ENCODE measurements at regions not wholly inside any gene's neighbourhood (a gene's known extent, or its start where the extent isn't known, plus 50 kb on each side); places are given as distances from the start of the nearest gene placed in this dataset.

DNA sequence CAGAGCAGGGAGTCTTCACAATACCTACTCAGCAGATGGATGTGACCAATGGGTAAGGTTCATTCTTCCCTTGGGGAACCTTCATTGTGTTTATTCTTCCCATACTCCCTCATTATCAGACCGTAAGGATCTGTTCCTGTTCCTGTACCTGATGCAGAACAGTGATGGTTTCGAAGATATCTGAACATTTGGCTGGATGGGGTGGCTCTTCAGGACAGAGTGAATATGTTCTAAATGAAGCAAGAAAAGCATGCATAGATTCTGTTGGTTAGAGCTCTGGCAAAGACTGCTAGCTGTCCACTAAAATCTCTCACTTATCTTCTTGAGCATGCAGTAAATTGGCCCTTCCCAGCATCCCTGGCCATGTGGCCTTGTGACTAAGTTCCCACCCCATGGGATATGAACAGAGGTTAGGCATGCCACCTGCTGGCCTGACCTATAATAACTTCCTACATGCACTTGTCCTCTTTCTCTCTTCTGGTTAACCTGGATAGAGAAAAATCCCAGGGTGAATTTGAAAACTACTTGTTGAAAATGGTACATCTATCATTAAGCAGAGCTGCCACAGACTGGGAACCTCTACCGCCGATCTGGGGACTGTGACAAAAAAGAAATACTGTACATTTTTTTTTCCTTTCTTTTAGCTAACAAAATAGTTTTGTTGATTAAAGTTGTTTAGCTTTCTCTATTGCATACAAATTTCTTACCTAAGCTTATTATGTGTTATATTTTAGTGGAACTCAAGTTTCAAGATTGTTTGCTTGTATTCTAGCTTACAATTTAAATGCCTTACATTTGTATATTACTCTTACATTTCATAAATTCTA, 60.0 kb upstream of the BANK1 start:
- Histone ChIP-seq H3K36me3 (ENCODE audit: control insufficient read depth, insufficient read depth, low read length) (no peaks in the 10 kb centered on the region), H3K27ac (no peak overlapping the region), H2AFZ (no peak overlapping the region), H3K27me3 (ENCODE audit: control insufficient read depth, insufficient read depth, low read length) (no peaks in the 10 kb centered on the region), H3K4me1 (no peaks in the 10 kb centered on the region), H3K79me2 (no peaks in the 10 kb centered on the region), H3K9me3 (ENCODE audit: control insufficient read depth, low read length) (no peaks in the 10 kb centered on the region), H3K4me2 (ENCODE audit: low read length) (no peak overlapping the region), H3K9ac (no peak overlapping the region), H3K4me3 (ENCODE audit: low read depth, low read length) (no peak overlapping the region)
- TF ChIP-seq, protein P1, sequence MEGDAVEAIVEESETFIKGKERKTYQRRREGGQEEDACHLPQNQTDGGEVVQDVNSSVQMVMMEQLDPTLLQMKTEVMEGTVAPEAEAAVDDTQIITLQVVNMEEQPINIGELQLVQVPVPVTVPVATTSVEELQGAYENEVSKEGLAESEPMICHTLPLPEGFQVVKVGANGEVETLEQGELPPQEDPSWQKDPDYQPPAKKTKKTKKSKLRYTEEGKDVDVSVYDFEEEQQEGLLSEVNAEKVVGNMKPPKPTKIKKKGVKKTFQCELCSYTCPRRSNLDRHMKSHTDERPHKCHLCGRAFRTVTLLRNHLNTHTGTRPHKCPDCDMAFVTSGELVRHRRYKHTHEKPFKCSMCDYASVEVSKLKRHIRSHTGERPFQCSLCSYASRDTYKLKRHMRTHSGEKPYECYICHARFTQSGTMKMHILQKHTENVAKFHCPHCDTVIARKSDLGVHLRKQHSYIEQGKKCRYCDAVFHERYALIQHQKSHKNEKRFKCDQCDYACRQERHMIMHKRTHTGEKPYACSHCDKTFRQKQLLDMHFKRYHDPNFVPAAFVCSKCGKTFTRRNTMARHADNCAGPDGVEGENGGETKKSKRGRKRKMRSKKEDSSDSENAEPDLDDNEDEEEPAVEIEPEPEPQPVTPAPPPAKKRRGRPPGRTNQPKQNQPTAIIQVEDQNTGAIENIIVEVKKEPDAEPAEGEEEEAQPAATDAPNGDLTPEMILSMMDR (IDR thresholded peaks at IDR 0.05) = peak; percentile 24

DNA sequence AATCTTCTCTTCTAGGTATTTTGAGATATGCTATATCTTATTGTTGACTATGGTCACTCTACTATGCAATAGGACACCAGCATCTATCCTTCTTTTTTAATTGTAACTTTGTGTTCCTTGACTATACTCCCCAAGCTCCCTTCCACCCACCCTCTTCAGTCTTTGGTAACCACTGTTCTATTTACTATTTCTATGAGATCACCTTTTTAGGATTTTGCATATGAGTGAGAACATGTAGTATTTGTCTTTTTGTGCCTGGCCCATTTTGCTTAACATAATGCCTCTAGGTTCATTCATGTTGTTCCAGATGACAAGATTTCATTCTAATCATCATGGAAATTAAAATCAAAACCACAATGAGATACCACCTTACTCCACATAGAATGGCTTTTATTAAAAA, 63.3 kb upstream of the BANK1 start:
- H3K4me2 ChIP-seq (ENCODE audit: low read length) = no peak overlapping the region
- H3K9ac ChIP-seq = no peak overlapping the region
- no peaks in the 10 kb centered on the region for H3K79me2 ChIP-seq
- no peaks in the 10 kb centered on the region for H3K27me3 ChIP-seq (ENCODE audit: control insufficient read depth, insufficient read depth, low read length)
- no peak overlapping the region for H3K4me3 ChIP-seq (ENCODE audit: low read depth, low read length)
- no peak overlapping the region for H2AFZ ChIP-seq
- no peaks in the 10 kb centered on the region for H3K36me3 ChIP-seq (ENCODE audit: control insufficient read depth, insufficient read depth, low read length)
- TF ChIP-seq, protein P1 (IDR thresholded peaks at IDR 0.05) = no peak
- no peaks in the 10 kb centered on the region for H3K4me1 ChIP-seq
- no peak overlapping the region for H3K27ac ChIP-seq
- no peaks in the 10 kb centered on the region for H3K9me3 ChIP-seq (ENCODE audit: control insufficient read depth, low read length)

DNA sequence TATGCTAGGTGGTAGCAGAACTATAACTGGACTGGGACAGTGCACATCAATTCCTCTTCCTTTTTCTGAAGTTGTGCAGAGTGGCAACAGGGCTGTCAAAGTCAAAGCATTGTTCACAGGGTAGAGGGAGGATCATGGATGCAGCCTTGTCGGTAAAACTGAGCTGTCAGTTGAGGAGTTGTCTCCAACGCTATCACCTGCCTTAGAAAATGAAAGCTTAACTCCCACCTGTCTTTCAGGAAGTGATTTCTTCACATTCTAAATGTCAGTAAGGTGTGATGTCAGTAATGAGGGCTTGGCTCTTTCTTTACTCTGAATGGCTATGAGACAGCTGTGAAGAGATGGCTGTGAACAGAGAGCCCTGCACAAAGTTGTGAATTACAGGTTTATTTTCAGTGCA, 66.4 kb upstream of the BANK1 start:
- H3K4me1 ChIP-seq = no peaks in the 10 kb centered on the region
- H3K9me3 ChIP-seq (ENCODE audit: control insufficient read depth, low read length) = no peaks in the 10 kb centered on the region
- H3K27ac ChIP-seq = no peak overlapping the region
- H3K79me2 ChIP-seq = no peaks in the 10 kb centered on the region
- H3K27me3 ChIP-seq (ENCODE audit: control insufficient read depth, insufficient read depth, low read length) = no peaks in the 10 kb centered on the region
- TF ChIP-seq, protein P1 (IDR thresholded peaks at IDR 0.05) = no peak
- no peak overlapping the region for H3K4me2 ChIP-seq (ENCODE audit: low read length)
- no peaks in the 10 kb centered on the region for H3K36me3 ChIP-seq (ENCODE audit: control insufficient read depth, insufficient read depth, low read length)
- H2AFZ ChIP-seq = no peak overlapping the region
- H3K4me3 ChIP-seq (ENCODE audit: low read depth, low read length) = no peak overlapping the region
- H3K9ac ChIP-seq = no peak overlapping the region

DNA sequence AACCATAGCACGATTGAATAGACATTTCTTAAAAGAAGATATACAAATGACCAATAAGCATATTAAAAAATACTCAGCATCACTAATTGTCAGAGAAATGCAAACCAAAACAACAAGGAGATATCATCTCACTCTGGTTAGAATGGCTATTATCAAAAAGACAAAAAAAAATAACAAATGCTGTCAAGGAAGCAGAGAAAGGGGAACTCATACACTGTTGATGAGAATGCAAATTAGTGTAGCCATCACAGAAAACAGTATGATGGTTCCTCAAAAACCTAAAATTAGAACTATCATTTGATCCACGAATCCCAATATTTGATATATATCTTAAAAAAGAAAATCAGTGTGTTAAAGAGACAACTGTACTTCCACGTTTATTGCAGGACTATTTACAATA, 71.7 kb upstream of the BANK1 start:
- H3K79me2 ChIP-seq = no peaks in the 10 kb centered on the region
- no peaks in the 10 kb centered on the region for H3K4me1 ChIP-seq
- H3K27ac ChIP-seq = no peak overlapping the region
- TF ChIP-seq, protein P1 (IDR thresholded peaks at IDR 0.05) = no peak
- H3K4me3 ChIP-seq (ENCODE audit: low read depth, low read length) = no peak overlapping the region
- H2AFZ ChIP-seq = no peak overlapping the region
- no peaks in the 10 kb centered on the region for H3K36me3 ChIP-seq (ENCODE audit: control insufficient read depth, insufficient read depth, low read length)
- no peaks in the 10 kb centered on the region for H3K9me3 ChIP-seq (ENCODE audit: control insufficient read depth, low read length)
- no peak overlapping the region for H3K9ac ChIP-seq
- no peaks in the 10 kb centered on the region for H3K27me3 ChIP-seq (ENCODE audit: control insufficient read depth, insufficient read depth, low read length)
- no peak overlapping the region for H3K4me2 ChIP-seq (ENCODE audit: low read length)
